HTR-8/SVneo (cell line): ENCODE measurements at regions not wholly inside any gene's neighbourhood (a gene's known extent, or its start where the extent isn't known, plus 50 kb on each side); places are given as distances from the start of the nearest gene placed in this dataset.
"Not testable (repeated sequence)": the region's sequence is repeated elsewhere in the genome, so short reads cannot be mapped to it uniquely, and the experiment has no call there.

Source experiments
- DNase-seq: peaks from one replicate; pipeline ENCODE4 v3.0.0; 2011; ENCODE audit warnings: low spot score, mixed read lengths; ENCODE audit not compliant: insufficient read length
- FAIRE-seq: peaks from 2 replicates; lab custom pipeline; 2011; peaks lifted over from hg19 to GRCh38; lab: Jason Lieb, UNC

- FAIRE-seq (no peak), DNase-seq (no peak)
These were observed 55.2 kb upstream of the SLIT2 start for GRCh38 chr4:20196476-20196875.

GRCh38 chr4:20195071-20195885, 56.4 kb upstream of the SLIT2 start:
- DNase-seq (no peak), FAIRE-seq (no peak)

- FAIRE-seq, result no peak
- DNase-seq, result no peak
These were observed 57.3 kb upstream of the SLIT2 start for GRCh38 chr4:20194123-20195013.

- no peak for DNase-seq
- FAIRE-seq, result peak; percentile 57
These were observed 58.4 kb upstream of the SLIT2 start for GRCh38 chr4:20193141-20193936.

GRCh38 chr4:20192736-20193135, 59.0 kb upstream of the SLIT2 start:
- no peak for FAIRE-seq
- DNase-seq, result no peak

- FAIRE-seq (no peak), DNase-seq (no peak)
These were observed 66.6 kb upstream of the SLIT2 start for GRCh38 chr4:20185103-20185502.

- not testable (repeated sequence) for FAIRE-seq, DNase-seq
These were observed 68.6 kb upstream of the SLIT2 start for GRCh38 chr4:20183131-20183530.

GRCh38 chr4:20181926-20182325, 69.8 kb upstream of the SLIT2 start:
- DNase-seq (no peak), FAIRE-seq (no peak)

- no peak for DNase-seq
- FAIRE-seq, result no peak
These were observed 71.2 kb upstream of the SLIT2 start for GRCh38 chr4:20180509-20180908.

GRCh38 chr4:20178902-20179576, 72.7 kb upstream of the SLIT2 start:
- no peak for FAIRE-seq

GRCh38 chr4:20176881-20177280, 74.8 kb upstream of the SLIT2 start:
- no peak for DNase-seq

More at GRCh38 chr4:20178902-20179576, 72.7 kb upstream of the SLIT2 start:
- DNase-seq, result no peak

GRCh38 chr4:20172070-20172760, 79.5 kb upstream of the SLIT2 start:
- DNase-seq, result no peak
- no peak for FAIRE-seq

More at GRCh38 chr4:20176881-20177280, 74.8 kb upstream of the SLIT2 start:
- no peak for FAIRE-seq

GRCh38 chr4:20166544-20166943, 85.2 kb upstream of the SLIT2 start:
- no peak for DNase-seq
- no peak for FAIRE-seq

- DNase-seq (no peak), FAIRE-seq (no peak)
These were observed 92.2 kb upstream of the SLIT2 start for GRCh38 chr4:20159516-20159915.

GRCh38 chr4:20158195-20158594, 93.5 kb upstream of the SLIT2 start:
- FAIRE-seq, result no peak
- no peak for DNase-seq

- FAIRE-seq (no peak), DNase-seq (no peak)
These were observed 100.3 kb upstream of the SLIT2 start for GRCh38 chr4:20151436-20151835.

- DNase-seq, FAIRE-seq: not testable (repeated sequence)
These were observed 102.6 kb upstream of the SLIT2 start for GRCh38 chr4:20149143-20149542.

- no peak for DNase-seq
- no peak for FAIRE-seq
These were observed 114.5 kb upstream of the SLIT2 start for GRCh38 chr4:20137176-20137575.

GRCh38 chr4:20127626-20128025, 124.1 kb upstream of the SLIT2 start:
- no peak for FAIRE-seq
- no peak for DNase-seq
